OCI-LY7 (cell line): ENCODE measurements at regions not wholly inside any gene's neighbourhood (a gene's known extent, or its start where the extent isn't known, plus 50 kb on each side); places are given as distances from the start of the nearest gene placed in this dataset.

Experiments used
- BruUV-seq: library from RNA; stranded (reverse); fragments of 400-500 nt; replicated peaks from 2 replicates; lab custom pipeline; 2021; lab: Mats Ljungman, UMichigan
- CTCF ChIA-PET: fragments of 300-600 bp; sonication (Branson Sonifier 250); formaldehyde crosslinking; loops from one replicate; lab custom pipeline; 2022; ENCODE audit warnings: antibody characterized with exemption; ENCODE audit not compliant: unreplicated experiment; lab: Charles Lee
- POLR2A ChIA-PET: fragments of 300-600 bp; sonication (Branson Sonifier 250); formaldehyde crosslinking; loops from one replicate; lab custom pipeline; 2022; ENCODE audit warnings: antibody characterized with exemption; lab: Charles Lee
- DNase-seq: peaks from one replicate; pipeline ENCODE4 v3.0.0-alpha.2; 2015; ENCODE audit warnings: low spot score
- H2AFZ ChIP-seq: fragments of 200-600 bp; sonication (generic), shearing (Covaris generic); 2 replicates; pipeline ENCODE4 v1.6.1; 2014; ENCODE audit warnings: mild to moderate bottlenecking, antibody characterized with exemption, low read length, moderate library complexity
- H3K27ac ChIP-seq: fragments of 200-600 bp; sonication (generic); 2 replicates; pipeline ENCODE4 v1.5.1; 2014; ENCODE audit warnings: mixed run types, low read depth, mild to moderate bottlenecking, moderate library complexity, low read length, inconsistent platforms; ENCODE audit not compliant: poor library complexity, severe bottlenecking
- H3K36me3 ChIP-seq: fragments of 200-600 bp; sonication (generic); 2 replicates; pipeline ENCODE4 v1.6.1; 2014; ENCODE audit warnings: mild to moderate bottlenecking, antibody characterized with exemption, low read length, moderate library complexity, mixed read lengths; ENCODE audit not compliant: insufficient read depth
- H3K4me1 ChIP-seq: fragments of 200-600 bp; sonication (generic); 2 replicates; pipeline ENCODE4 v1.5.1; 2014; ENCODE audit warnings: mild to moderate bottlenecking, low read length; ENCODE audit not compliant: insufficient read depth, poor library complexity, severe bottlenecking
- H3K4me2 ChIP-seq: fragments of 200-600 bp; sonication (generic); 2 replicates; pipeline ENCODE4 v1.6.1; 2014; ENCODE audit warnings: mild to moderate bottlenecking, low read length
- H3K4me3 ChIP-seq: fragments of 200-600 bp; sonication (generic); 2 replicates; pipeline ENCODE4 v1.5.1; 2014; ENCODE audit warnings: mild to moderate bottlenecking, low read depth, low read length; ENCODE audit not compliant: poor library complexity, severe bottlenecking
- H3K79me2 ChIP-seq: fragments of 200-600 bp; sonication (generic); 2 replicates; pipeline ENCODE4 v1.6.1; 2016; ENCODE audit warnings: low read depth, mild to moderate bottlenecking, low read length, moderate library complexity, mixed read lengths; ENCODE audit not compliant: insufficient read depth
- H3K9me2 ChIP-seq: fragments of 200-600 bp; sonication (generic); 2 replicates; pipeline ENCODE4 v1.6.1; 2016; ENCODE audit warnings: mild to moderate bottlenecking, low read length, mixed read lengths; ENCODE audit not compliant: insufficient read depth
- H3K9me3 ChIP-seq: fragments of 200-600 bp; sonication (generic); 2 replicates; pipeline ENCODE4 v1.6.1; 2014; ENCODE audit warnings: mild to moderate bottlenecking, mixed run types, low read length, mixed read lengths
- H4K20me1 ChIP-seq: fragments of 200-600 bp; sonication (generic); 2 replicates; pipeline ENCODE4 v1.6.1; 2014; ENCODE audit warnings: mild to moderate bottlenecking, antibody characterized with exemption, low read length, moderate library complexity, mixed read lengths; ENCODE audit not compliant: insufficient read depth
- EZH2phosphoT487 ChIP-seq: fragments of 200-600 bp; sonication (generic); IDR thresholded peaks from 2 replicates; pipeline ENCODE4 v1.6.1; 2018; ENCODE audit warnings: low read depth, borderline replicate concordance, mild to moderate bottlenecking, mixed run types, antibody characterized with exemption, low read length, moderate library complexity, mixed read lengths
- intact Hi-C: fragments of 100-400 bp; cut with micrococcal nuclease; formaldehyde crosslinking; loops from one replicate; pipeline ENCODE4 v1.10.0; 2022; ENCODE audit not compliant: unreplicated experiment
- TF ChIP-seq, protein P1 (sequence below): fragments of 200-600 bp; sonication (generic); conservative IDR thresholded peaks from 2 replicates; pipeline ENCODE4 v1.5.1; 2014; ENCODE audit warnings: mild to moderate bottlenecking, antibody characterized with exemption, low read length, moderate library complexity, mixed read lengths

DNA sequence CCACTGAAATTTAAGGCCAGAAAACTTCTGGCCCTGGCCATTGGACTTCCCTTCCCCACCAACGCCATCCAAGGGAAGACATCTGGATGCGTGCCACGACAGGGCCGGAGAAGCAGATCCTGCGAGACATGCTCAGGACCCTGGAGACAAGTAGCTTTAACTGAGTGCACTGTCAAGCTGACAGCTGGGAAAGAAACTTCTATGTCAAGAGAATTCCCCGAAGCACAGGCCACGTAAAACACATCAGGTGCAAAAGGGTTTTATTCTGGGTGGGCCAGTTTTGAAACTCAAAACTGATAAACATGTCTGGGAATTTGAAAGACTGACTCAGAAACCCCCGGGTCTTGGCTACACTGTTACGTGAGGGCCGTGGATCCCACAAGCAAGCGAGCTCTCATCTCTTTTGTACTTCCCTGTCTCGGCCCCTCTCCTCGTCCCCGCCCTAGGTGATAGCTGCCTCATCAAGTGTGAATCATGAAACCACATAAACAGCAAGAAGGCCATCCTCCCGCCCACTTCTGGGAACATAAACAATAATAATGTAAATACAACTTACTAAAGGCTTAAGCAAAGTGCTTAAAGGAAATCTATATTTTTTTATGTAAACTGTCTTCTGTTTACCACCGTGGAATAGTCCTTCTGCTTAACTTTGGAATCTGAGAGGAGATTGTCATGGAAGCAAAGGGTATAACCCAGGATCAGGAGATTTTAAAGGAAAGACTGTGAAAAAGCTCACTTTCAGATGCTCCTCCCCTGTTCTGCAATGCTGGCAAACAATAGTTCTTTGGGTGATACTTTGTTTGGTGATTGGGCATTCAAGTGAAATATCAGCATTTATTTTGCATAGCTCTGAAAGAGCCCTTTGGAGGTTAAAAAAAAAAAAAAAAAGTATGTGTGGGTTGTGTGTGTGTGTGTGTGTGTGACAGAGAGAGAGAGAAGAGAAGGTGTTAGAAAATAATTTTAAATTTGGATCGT is 406.0 kb upstream of the MAF start:
- no peak overlapping the region for H3K4me2 ChIP-seq
- POLR2A ChIA-PET = interaction anchor here (0.7 kb wide), 1 partner anchor 329 kb away, joined by 3 read pairs; no protein-coding TSS in a partner anchor
- H2AFZ ChIP-seq = no peak overlapping the region
- H3K4me3 ChIP-seq = no peak overlapping the region
- H3K36me3 ChIP-seq = no peaks in the 10 kb centered on the region
- no peak for DNase-seq
- H3K9me3 ChIP-seq = no peaks in the 10 kb centered on the region
- H3K27ac ChIP-seq = no peak overlapping the region
- H3K4me1 ChIP-seq = no peaks in the 10 kb centered on the region
- TF ChIP-seq, protein P1, sequence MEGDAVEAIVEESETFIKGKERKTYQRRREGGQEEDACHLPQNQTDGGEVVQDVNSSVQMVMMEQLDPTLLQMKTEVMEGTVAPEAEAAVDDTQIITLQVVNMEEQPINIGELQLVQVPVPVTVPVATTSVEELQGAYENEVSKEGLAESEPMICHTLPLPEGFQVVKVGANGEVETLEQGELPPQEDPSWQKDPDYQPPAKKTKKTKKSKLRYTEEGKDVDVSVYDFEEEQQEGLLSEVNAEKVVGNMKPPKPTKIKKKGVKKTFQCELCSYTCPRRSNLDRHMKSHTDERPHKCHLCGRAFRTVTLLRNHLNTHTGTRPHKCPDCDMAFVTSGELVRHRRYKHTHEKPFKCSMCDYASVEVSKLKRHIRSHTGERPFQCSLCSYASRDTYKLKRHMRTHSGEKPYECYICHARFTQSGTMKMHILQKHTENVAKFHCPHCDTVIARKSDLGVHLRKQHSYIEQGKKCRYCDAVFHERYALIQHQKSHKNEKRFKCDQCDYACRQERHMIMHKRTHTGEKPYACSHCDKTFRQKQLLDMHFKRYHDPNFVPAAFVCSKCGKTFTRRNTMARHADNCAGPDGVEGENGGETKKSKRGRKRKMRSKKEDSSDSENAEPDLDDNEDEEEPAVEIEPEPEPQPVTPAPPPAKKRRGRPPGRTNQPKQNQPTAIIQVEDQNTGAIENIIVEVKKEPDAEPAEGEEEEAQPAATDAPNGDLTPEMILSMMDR = no peak
- TF ChIP-seq EZH2phosphoT487 = no peak
- no TSS peak for BruUV-seq
- H3K9me2 ChIP-seq = no peaks in the 10 kb centered on the region
- CTCF ChIA-PET = no interaction called here
- intact Hi-C loops = no loop called here
- H4K20me1 ChIP-seq = no peaks in the 10 kb centered on the region
- H3K79me2 ChIP-seq = no peaks in the 10 kb centered on the region

DNA sequence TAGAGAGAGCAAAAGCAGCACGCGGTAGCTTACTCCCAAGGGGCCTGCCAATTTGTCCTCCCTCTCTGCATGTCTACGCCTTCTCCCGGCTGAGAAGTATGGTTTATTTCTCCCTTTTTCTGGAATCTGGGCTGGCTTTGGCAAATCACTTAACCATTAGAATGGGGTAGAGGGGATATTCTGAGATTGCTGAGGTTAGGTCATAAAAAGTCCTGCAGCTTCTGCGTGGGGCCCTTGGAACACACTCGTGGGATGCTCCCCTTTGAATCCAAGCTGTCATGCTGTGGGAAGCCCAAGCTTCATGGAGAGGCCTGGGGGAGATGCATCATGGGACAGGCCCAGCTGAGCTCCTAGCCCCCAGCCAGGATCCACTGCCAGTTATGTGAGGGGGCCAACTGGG is 403.6 kb upstream of the MAF start:
- Histone ChIP-seq H4K20me1 (no peaks in the 10 kb centered on the region), H3K4me2 (no peak overlapping the region), H3K79me2 (no peaks in the 10 kb centered on the region), H3K36me3 (no peaks in the 10 kb centered on the region), H3K4me1 (no peaks in the 10 kb centered on the region), H3K27ac (no peak overlapping the region), H3K9me3 (no peaks in the 10 kb centered on the region), H2AFZ (no peak overlapping the region), H3K9me2 (no peaks in the 10 kb centered on the region), H3K4me3 (no peak overlapping the region)
- no peak for TF ChIP-seq EZH2phosphoT487
- TF ChIP-seq, protein P1 = no peak
- no peak for DNase-seq
- BruUV-seq = no TSS peak
- ChIA-PET CTCF (no interaction called here), POLR2A (no interaction called here)
- intact Hi-C loops = no loop called here

DNA sequence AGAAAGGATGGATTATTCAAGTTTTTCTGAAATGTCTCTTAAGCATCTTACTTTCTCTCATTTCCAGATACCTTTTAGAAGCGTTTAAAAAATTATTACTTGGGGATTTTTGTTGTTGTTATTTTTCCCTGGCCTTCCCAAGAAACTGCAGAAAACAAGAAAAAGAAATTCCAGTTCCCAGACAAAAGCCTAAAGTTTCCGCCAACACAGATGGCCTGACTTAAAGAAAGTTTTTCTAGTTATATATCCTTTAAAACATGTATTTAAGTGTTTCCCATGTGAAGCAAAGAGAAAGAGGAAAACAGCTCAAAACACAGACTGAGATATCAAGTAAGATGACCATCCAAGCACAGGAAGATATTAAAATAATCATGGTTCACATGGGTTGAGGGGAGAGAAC is 401.7 kb upstream of the MAF start:
- Histone ChIP-seq H4K20me1 (no peaks in the 10 kb centered on the region), H3K9me3 (no peaks in the 10 kb centered on the region), H3K36me3 (no peaks in the 10 kb centered on the region), H3K9me2 (no peaks in the 10 kb centered on the region), H2AFZ (no peak overlapping the region), H3K27ac (no peak overlapping the region), H3K4me1 (no peaks in the 10 kb centered on the region), H3K4me3 (no peak overlapping the region), H3K79me2 (no peaks in the 10 kb centered on the region), H3K4me2 (no peak overlapping the region)
- TF ChIP-seq, protein P1 = no peak
- no peak for TF ChIP-seq EZH2phosphoT487
- intact Hi-C loops = no loop called here
- POLR2A ChIA-PET = no interaction called here
- no TSS peak for BruUV-seq
- CTCF ChIA-PET = no interaction called here
- no peak for DNase-seq
